Brain microvascular endothelial cell (primary cell): ENCODE measurements at regions not wholly inside any gene's neighbourhood (a gene's known extent, or its start where the extent isn't known, plus 50 kb on each side); places are given as distances from the start of the nearest gene placed in this dataset.

Source experiments
- DNase-seq: peaks from one replicate; pipeline ENCODE4 v3.0.0-alpha.2; 2020
- H3K27ac ChIP-seq: fragments of 250-450 bp; sonication (Bioruptor Pico); 2 replicates; pipeline ENCODE4 v1.5.1; 2020; ENCODE audit warnings: mild to moderate bottlenecking, moderate library complexity
- H3K27me3 ChIP-seq: fragments of 250-450 bp; sonication (Bioruptor Pico); replicated peaks from 2 replicates; pipeline ENCODE4 v1.5.1; 2020; ENCODE audit warnings: mild to moderate bottlenecking
- H3K36me3 ChIP-seq: fragments of 250-450 bp; sonication (Bioruptor Pico); replicated peaks from 2 replicates; pipeline ENCODE4 v1.5.1; 2020; ENCODE audit warnings: mild to moderate bottlenecking
- H3K4me3 ChIP-seq: 2 replicates; pipeline ENCODE4 v1.5.1; 2011; ENCODE audit warnings: low read depth, mild to moderate bottlenecking, control low read depth, low read length, moderate library complexity
- in situ Hi-C: cut with HindIII; loops from 2 replicates; pipeline ENCODE4 v1.10.0; 2017; ENCODE audit warnings: low sequenced_read_pairs, low pct_ligation_motif_present
- TF ChIP-seq, protein P1 (sequence below): IDR thresholded peaks from 2 replicates; pipeline ENCODE4 v1.5.1; 2011; ENCODE audit warnings: low read depth, mild to moderate bottlenecking, moderate library complexity, low read length, control low read depth, inconsistent platforms; ENCODE audit errors: missing control alignments

DNA sequence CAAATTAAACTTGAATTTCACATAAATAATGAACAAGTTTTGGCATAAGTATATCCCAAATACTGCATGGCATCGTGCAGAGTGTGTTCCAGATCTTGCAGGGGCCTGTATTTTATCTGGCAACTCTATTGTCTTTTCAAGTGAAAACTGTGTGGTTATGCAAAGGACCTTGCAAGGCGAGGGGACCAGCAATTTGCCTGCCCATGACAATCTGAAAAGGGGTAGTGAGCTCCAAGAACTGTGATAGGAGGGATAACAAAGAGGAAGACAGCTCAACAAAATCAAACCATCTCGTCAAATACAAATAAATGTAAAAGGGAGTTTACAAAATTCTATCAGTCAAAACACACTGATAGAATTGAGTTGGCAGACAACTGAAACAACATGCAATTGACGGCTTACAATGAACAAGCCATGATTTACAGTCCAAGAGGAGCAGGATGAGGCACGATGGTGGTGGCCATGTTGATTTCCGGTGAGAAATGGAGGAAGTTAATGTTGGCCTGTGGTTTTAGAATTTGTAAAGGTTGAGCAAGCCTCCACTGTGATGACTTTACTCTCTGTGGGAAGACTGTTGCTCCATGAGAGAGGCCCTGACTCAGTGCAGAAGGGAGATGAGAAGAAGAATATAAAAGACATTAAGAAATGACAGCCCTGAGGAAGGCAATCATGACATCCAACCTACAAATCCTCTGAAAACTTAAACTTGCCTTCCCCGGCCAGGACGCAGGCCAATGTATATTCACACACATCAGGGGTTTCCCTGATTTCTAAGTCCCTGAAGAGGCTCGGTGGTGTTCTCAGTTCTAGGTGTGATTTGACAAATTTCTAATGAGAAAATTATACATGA, 132.2 kb downstream of the ADSS2 start:
- DNase-seq = peak; percentile 77
- no peak overlapping the region for H3K4me3 ChIP-seq
- no peaks in the 10 kb centered on the region for H3K36me3 ChIP-seq
- no peaks in the 10 kb centered on the region for H3K27me3 ChIP-seq
- peak overlapping the region; percentile 45 for H3K27ac ChIP-seq
- in situ Hi-C loops = no loop called here
- TF ChIP-seq, protein P1, sequence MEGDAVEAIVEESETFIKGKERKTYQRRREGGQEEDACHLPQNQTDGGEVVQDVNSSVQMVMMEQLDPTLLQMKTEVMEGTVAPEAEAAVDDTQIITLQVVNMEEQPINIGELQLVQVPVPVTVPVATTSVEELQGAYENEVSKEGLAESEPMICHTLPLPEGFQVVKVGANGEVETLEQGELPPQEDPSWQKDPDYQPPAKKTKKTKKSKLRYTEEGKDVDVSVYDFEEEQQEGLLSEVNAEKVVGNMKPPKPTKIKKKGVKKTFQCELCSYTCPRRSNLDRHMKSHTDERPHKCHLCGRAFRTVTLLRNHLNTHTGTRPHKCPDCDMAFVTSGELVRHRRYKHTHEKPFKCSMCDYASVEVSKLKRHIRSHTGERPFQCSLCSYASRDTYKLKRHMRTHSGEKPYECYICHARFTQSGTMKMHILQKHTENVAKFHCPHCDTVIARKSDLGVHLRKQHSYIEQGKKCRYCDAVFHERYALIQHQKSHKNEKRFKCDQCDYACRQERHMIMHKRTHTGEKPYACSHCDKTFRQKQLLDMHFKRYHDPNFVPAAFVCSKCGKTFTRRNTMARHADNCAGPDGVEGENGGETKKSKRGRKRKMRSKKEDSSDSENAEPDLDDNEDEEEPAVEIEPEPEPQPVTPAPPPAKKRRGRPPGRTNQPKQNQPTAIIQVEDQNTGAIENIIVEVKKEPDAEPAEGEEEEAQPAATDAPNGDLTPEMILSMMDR = no peak

DNA sequence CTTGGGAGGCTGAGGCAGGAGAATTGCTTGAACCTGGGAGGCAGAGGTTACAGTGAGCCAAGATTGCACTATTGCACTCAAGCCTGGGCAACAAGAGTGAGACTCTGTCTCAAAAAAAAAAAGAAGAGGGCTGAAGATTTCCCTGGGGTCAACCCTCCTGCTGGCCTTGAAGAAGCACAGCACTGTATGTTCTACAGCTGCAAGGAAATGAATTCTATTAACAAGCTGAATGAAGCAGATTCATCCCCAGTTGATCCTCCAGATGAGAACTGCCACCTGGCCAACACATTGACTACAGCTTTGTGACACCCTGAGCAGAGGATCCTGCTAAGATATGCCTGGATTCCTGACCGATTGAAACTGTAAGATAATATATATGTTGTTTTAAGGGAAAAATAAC, 129.5 kb downstream of the ADSS2 start:
- no peaks in the 10 kb centered on the region for H3K27me3 ChIP-seq
- no peaks in the 10 kb centered on the region for H3K36me3 ChIP-seq
- peak overlapping the region; percentile 80 for H3K27ac ChIP-seq
- in situ Hi-C loops = no loop called here
- TF ChIP-seq, protein P1 = no peak
- DNase-seq = no peak
- H3K4me3 ChIP-seq = no peak overlapping the region

DNA sequence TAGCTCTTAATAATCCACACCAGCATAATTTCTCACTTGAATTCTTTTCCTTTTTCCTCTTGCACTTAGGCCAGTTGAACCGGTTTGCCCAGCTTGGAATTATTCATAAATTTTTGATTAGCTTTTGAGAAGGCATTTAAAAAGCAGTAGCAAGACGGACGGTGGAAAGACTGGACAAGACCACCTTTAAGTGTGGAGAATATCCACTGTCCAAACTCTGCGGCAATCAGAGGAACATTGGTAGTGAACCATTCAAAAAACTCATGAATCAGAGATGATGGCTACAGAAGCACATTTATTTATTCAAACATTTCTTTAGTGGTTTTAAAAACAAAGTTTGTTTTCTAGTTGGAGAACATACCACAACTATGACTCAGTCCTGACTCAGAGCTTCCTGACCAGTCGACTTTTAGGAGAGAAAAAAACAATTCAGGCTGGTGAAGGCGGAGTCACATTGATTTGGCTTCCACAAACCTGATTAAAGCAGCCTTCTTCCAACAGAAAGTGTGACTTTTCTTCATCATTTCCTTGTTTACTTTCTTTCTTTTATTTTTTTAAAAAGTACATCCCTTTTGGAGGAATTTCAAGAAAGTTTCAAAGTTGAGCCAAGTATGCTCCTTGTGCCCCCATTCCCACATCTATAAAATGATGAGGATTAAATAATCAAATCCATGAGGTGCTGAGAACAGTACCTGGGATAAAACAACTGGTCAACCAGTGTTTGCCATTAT, 128.8 kb downstream of the ADSS2 start:
- H3K36me3 ChIP-seq = no peaks in the 10 kb centered on the region
- peak; percentile 95 for DNase-seq
- in situ Hi-C loops = no loop called here
- no peaks in the 10 kb centered on the region for H3K27me3 ChIP-seq
- no peak overlapping the region for H3K4me3 ChIP-seq
- peak overlapping the region; percentile 80 for H3K27ac ChIP-seq
- TF ChIP-seq, protein P1 = no peak

DNA sequence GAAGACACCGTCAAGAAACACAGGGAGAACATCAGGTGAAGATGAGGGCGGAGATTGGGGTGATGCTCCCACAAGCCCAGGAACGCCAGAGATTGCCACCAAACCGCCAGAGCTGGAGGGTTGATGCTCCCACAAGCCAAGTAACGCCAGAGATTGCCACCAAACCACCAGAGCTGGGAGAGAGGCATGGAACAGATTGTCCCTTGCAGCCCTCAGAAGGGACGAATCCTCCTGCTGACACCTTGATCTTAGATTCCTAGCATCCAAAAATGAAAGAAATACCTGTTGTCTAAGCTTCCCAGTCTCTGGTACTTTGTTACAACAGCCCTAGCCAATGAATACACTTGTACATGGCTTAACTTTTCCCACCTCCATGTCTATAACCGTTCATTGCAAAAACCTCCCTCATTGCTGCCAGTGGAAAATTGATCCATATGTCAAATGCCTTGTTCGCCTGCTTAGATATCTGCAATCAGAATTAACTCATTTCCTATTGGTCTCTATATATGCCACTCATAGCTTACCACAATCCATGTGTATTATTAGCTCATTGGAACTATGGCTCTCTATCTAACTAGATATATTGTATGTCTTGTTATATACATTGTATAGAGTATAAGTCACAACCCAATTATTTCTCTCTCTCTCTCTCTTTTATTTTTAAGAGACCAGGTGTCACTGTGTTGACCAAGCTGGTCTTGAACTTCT, 127.4 kb downstream of the ADSS2 start:
- H3K27ac ChIP-seq = no peak overlapping the region
- TF ChIP-seq, protein P1 = no peak
- H3K4me3 ChIP-seq = no peak overlapping the region

DNA sequence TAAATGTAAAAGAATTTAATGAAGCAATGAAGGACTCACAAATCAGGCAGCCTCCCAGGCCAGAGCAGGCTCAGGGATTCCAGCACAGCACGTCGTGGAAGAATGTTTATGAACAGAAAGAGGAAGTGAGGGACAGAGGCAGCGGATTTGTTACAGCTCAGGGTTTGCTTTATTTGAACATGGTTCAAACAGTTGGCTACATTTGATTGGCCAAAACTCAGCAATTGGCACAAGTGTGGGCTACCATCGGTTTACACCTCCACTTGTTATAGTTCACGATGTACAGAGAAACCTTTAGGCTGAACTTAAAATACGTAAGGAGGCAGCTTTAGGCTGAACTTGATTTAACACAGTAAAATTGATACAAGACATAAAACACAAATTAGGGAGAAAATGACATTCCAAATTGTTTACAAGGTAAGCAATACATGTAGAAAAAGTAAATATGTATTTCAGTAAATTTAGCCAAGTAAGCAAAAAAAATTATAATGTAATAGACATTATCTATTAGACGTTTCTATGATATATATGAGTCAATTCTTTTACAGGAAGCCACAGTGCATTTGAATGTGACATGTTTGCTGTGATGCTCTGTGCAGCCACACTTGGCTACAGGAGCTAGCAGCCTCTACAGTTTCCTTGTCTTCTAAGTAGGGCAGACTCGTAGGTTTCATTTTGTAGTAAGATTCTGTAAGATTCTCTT, 126.5 kb downstream of the ADSS2 start:
- Histone ChIP-seq H3K4me3 (no peak overlapping the region), H3K27ac (no peak overlapping the region), H3K36me3 (no peaks in the 10 kb centered on the region), H3K27me3 (no peaks in the 10 kb centered on the region)
- in situ Hi-C loops = no loop called here
- TF ChIP-seq, protein P1 = no peak
- DNase-seq = no peak

More for the DNA sequence above, 127.4 kb downstream of the ADSS2 start:
- Histone ChIP-seq H3K36me3 (no peaks in the 10 kb centered on the region), H3K27me3 (no peaks in the 10 kb centered on the region)
- in situ Hi-C loops = no loop called here
- DNase-seq = no peak
